HG02938 (cell line): ENCODE measurements at regions not wholly inside any gene's neighbourhood (a gene's known extent, or its start where the extent isn't known, plus 50 kb on each side); places are given as distances from the start of the nearest gene placed in this dataset.
A peak's percentile ranks its signal among the peaks of the same experiment; 100 is the strongest.
"Not testable (repeated sequence)": the region's sequence is repeated elsewhere in the genome, so short reads cannot be mapped to it uniquely, and the experiment has no call there.

Experiments
- ATAC-seq: cut with Tn5 transposase; IDR thresholded peaks from one replicate; pipeline ENCODE4 v1.9.1; 2021; ENCODE audit warnings: mild to moderate bottlenecking, moderate library complexity; ENCODE audit not compliant: unreplicated experiment

GRCh38 chr9:25094518-25094917 lies 548.8 kb upstream of the IZUMO3 start:
- no peak for ATAC-seq

- no peak for ATAC-seq
Measured at GRCh38 chr9:25078202-25078601, 532.5 kb upstream of the IZUMO3 start.

GRCh38 chr9:25048098-25048724 lies 502.5 kb upstream of the IZUMO3 start:
- ATAC-seq = no peak

- not testable (repeated sequence) for ATAC-seq
Measured at GRCh38 chr9:25045469-25045868, 499.8 kb upstream of the IZUMO3 start.

- no peak for ATAC-seq
Measured at GRCh38 chr9:25029743-25030142, 484.0 kb upstream of the IZUMO3 start.

- ATAC-seq = no peak
Measured at GRCh38 chr9:25025686-25026085, 480.0 kb upstream of the IZUMO3 start.

- ATAC-seq = no peak
Measured at GRCh38 chr9:25025156-25025555, 479.5 kb upstream of the IZUMO3 start.

GRCh38 chr9:25017779-25018178 lies 472.1 kb upstream of the IZUMO3 start:
- ATAC-seq = no peak

GRCh38 chr9:25010027-25010662 lies 464.4 kb upstream of the IZUMO3 start:
- ATAC-seq = no peak

- no peak for ATAC-seq
Measured at GRCh38 chr9:25003686-25004085, 458.0 kb upstream of the IZUMO3 start.

GRCh38 chr9:24986331-24986730 lies 440.6 kb upstream of the IZUMO3 start:
- ATAC-seq = no peak

- ATAC-seq = not testable (repeated sequence)
Measured at GRCh38 chr9:24970780-24971179, 425.1 kb upstream of the IZUMO3 start.

GRCh38 chr9:24961762-24962161 lies 416.1 kb upstream of the IZUMO3 start:
- no peak for ATAC-seq

GRCh38 chr9:24953070-24953469 lies 407.4 kb upstream of the IZUMO3 start:
- ATAC-seq = no peak

GRCh38 chr9:24939109-24939850 lies 393.6 kb upstream of the IZUMO3 start:
- ATAC-seq = no peak

GRCh38 chr9:24936117-24936516 lies 390.4 kb upstream of the IZUMO3 start:
- no peak for ATAC-seq

- ATAC-seq = peak; percentile 62
Measured at GRCh38 chr9:24932785-24933184, 387.1 kb upstream of the IZUMO3 start.

- no peak for ATAC-seq
Measured at GRCh38 chr9:24931894-24932293, 386.2 kb upstream of the IZUMO3 start.

GRCh38 chr9:24912767-24913166 lies 367.1 kb upstream of the IZUMO3 start:
- ATAC-seq = no peak

- ATAC-seq = no peak
Measured at GRCh38 chr9:24901319-24901718, 355.6 kb upstream of the IZUMO3 start.

- ATAC-seq = no peak
Measured at GRCh38 chr9:24900179-24900578, 354.5 kb upstream of the IZUMO3 start.

GRCh38 chr9:24899463-24899862 lies 353.8 kb upstream of the IZUMO3 start:
- ATAC-seq = no peak
